IPS DF 4.7 (cell line): ENCODE measurements at regions not wholly inside any gene's neighbourhood (a gene's known extent, or its start where the extent isn't known, plus 50 kb on each side); places are given as distances from the start of the nearest gene placed in this dataset.

Experiments
- DNase-seq: peaks from one replicate; pipeline ENCODE4 v3.0.0-alpha.2; 2013; ENCODE audit warnings: low spot score; ENCODE audit errors: extremely low read depth

DNA sequence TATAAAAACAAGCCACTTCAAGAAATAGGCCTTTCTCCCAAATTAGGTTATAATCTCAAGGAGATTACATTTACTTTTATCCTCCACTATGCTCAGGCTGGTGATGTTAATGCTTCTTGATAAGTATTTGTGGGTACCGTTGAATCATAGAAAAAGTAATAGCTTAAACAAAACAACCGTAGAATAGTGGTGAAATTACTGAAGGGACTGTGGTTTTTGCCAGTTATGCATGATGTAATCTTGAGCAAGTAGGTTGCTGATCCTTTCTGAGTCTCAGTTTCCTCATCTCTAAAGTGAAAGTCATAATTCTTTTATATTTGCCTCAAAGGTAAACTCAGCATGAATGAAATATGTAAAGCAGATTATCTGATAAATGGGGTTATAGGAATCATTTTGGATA is 187.3 kb upstream of the JAG1 start:
- no peak for DNase-seq

GRCh38 chr20:10861619-10862018 is 187.8 kb upstream of the JAG1 start:
- no peak for DNase-seq

- DNase-seq, result no peak
These were observed 189.7 kb upstream of the JAG1 start for GRCh38 chr20:10863337-10864060.

DNA sequence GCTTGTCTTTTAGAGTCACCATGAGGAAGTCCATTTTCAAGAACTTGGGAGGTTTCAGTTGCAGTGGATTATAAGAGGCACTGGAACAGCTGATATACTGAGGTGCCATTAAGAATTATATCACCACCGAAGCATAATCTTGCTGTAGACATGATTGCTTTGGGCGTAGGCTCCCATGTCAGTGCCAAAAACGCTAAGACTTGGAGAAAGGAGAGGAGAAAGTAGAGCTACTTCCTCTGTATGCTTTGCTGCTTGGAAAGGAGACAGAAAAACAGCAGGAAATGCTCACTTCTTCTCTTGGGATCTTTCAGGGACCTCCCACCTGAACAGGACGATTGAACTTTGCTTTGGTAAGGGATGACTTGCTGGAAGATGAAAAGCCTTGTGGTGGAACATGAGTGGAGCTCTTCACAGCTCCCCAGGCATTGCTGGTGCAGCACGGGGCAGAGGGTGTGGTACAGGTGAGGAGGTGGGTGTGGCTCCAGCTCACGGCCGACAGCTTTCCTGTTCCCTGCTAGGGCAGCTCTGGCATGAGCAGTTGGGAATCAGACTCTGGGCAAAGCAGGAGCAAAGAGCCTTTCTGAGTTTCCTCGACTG is 190.4 kb upstream of the JAG1 start:
- DNase-seq, result no peak

- DNase-seq, result no peak
These were observed 194.5 kb upstream of the JAG1 start for GRCh38 chr20:10868299-10868698.

- DNase-seq, result no peak
These were observed 199.2 kb upstream of the JAG1 start for GRCh38 chr20:10873026-10873425.

DNA sequence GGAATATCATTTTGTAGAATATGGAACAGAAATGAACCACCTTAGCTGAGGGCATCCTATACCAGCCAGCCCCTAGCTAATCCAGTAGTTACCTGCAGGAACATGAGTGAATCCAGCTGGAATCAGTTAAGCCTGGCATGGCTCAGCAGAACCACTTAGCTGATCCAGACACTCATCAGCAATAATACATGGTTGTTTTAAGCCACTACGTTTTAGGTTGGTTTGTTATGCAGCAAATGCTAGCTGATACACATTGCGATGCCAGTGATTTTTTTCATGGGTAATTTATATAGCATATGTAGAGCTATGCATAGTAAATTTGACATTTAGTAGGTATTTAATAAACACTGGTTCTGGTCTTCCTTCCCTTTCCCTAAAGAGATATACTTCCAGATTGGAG is 201.9 kb upstream of the JAG1 start:
- DNase-seq, result no peak

DNA sequence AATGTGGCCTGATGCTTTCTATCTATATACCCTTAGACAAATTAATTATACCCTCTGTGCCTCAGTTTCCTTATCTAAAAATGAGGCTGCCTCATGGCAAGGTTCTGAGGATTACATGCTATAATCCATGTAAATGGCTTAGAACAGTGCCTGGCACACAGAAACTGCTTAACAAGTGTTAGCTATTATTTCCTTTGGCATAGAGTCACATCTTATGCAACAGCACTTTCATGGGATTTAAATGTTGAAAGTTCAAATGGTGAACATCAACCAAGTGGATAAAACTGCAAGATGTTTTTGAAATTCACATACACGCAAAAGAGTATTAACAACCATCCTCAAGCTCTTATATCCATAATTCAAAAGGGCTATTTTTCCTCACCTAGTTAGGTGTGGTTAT is 202.8 kb upstream of the JAG1 start:
- no peak for DNase-seq

GRCh38 chr20:10877342-10877741 is 203.5 kb upstream of the JAG1 start:
- DNase-seq, result no peak

GRCh38 chr20:10883166-10883565 is 209.4 kb upstream of the JAG1 start:
- no peak for DNase-seq

- DNase-seq, result no peak
These were observed 219.5 kb upstream of the JAG1 start for GRCh38 chr20:10893321-10893720.

GRCh38 chr20:10897336-10897735 is 223.5 kb upstream of the JAG1 start:
- no peak for DNase-seq

- DNase-seq, result no peak
These were observed 224.8 kb upstream of the JAG1 start for GRCh38 chr20:10898552-10898951.

- DNase-seq, result no peak
These were observed 228.4 kb upstream of the JAG1 start for GRCh38 chr20:10902174-10902573.

GRCh38 chr20:10902576-10903282 is 228.9 kb upstream of the JAG1 start:
- DNase-seq, result no peak

- DNase-seq, result no peak
These were observed 233.0 kb upstream of the JAG1 start for GRCh38 chr20:10906834-10907233.

GRCh38 chr20:10909803-10910202 is 236.0 kb upstream of the JAG1 start:
- DNase-seq, result no peak

DNA sequence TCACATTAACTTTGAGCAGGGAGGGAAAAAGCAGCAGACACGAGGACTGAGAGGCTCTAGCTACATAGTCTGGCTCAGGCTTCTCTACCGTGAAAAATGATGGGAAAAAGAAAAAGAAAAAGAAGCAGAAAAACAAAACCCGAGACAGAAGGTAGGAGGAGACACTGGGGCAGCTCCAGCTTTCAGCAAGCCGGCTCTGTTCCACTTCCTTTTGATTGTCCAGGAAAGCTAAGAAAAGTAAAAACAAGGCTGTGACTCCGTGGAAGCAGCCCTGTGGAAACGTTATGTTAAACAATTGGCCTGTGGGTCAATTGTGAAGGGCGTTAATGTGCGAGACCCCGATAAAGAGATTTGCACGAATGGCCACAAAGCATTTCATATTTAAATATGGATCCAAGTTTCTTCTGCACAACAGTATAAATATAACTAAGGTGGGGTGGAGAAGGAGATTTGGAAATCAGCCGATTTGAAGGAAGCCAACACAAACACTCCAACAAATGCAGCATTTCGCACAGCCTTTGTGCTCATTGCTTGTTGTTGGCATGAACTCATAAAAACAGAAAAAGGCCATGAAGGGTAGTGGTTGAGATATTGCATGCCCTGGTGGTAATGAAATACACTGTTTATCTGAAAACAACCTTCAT is 236.9 kb upstream of the JAG1 start:
- DNase-seq, result no peak

DNA sequence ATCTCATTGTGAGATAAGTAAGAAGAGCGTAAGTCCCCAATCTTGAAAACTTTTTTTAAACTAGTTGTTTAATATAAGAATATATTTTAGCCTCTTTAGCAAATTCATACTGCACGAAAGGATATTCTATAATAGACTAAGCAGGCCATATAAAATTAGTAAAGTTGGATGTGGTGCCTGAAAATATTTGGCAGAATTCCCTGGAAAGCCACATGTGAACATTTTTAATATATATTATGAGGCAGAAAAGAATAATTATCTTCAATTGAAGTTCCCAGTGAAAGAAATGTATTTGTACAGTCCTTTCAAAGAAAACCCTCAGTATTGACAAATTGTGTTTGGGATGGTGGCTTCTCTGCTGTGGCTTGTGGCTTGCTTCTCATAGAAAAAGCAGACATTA is 237.5 kb upstream of the JAG1 start:
- DNase-seq, result no peak

DNA sequence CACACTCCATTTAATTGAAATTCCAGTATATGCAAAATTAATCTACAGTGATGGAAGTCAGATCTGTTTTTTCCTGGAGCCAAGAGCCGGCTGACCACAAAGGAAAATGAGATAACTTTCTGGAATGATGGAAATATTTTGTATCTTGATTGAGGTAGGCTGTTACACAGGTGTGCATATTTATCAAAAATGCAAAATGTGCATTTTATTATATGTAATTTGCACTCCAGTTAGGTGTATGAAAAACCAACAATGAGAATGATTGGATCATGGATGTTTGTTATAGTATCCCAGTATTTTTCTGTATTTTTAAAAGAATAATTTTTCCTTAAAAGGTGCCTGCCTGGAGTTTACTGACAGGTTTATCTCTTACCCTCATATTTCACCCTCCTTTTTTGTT is 242.0 kb upstream of the JAG1 start:
- DNase-seq, result no peak

DNA sequence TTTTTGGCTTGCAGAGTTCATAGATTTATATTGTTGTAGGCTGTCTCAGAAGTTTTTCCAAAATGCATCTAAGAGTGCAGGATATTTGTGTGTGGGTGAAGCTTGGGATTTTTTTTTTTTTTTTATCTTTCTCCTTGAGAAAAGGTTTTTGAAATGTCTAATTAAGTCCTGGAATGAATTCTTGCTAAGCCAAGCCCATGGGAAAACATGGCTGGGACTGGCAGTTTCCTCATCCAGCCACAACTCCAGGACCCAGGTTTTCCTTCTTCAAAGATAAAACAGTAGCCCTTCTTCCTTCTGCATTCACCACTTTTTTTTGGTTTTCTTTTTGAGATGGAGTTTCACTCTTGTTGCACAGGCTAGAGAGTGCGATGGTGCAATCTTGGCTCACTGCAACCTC is 242.5 kb upstream of the JAG1 start:
- DNase-seq, result no peak

- no peak for DNase-seq
These were observed 244.0 kb upstream of the JAG1 start for GRCh38 chr20:10917826-10918225.
